WI38 (cell line): ENCODE measurements at regions not wholly inside any gene's neighbourhood (a gene's known extent, or its start where the extent isn't known, plus 50 kb on each side); places are given as distances from the start of the nearest gene placed in this dataset.
"Not testable (repeated sequence)": the region's sequence is repeated elsewhere in the genome, so short reads cannot be mapped to it uniquely, and the experiment has no call there.

Source experiments
- H3K4me3 ChIP-seq: 2 replicates; pipeline ENCODE4 v1.5.1; 2011; ENCODE audit warnings: low read depth, mild to moderate bottlenecking, control low read depth, low read length
- CTCF ChIP-seq: IDR thresholded peaks from 2 replicates; pipeline ENCODE4 v1.5.1; 2012; ENCODE audit warnings: low read depth, mild to moderate bottlenecking, control low read depth, low read length

- no peak for TF ChIP-seq CTCF
- H3K4me3 ChIP-seq = no peak overlapping the region
Observed at GRCh38 chr12:107511292-107511691, 174.3 kb upstream of the PWP1 start.

GRCh38 chr12:107512391-107512790, 173.2 kb upstream of the PWP1 start:
- TF ChIP-seq CTCF = no peak
- H3K4me3 ChIP-seq = no peak overlapping the region

GRCh38 chr12:107513184-107513583, 172.4 kb upstream of the PWP1 start:
- H3K4me3 ChIP-seq = no peak overlapping the region
- TF ChIP-seq CTCF = no peak

- no peak overlapping the region for H3K4me3 ChIP-seq
- no peak for TF ChIP-seq CTCF
Observed at GRCh38 chr12:107513636-107514400, 171.8 kb upstream of the PWP1 start.

- H3K4me3 ChIP-seq = no peak overlapping the region
- TF ChIP-seq CTCF = no peak
Observed at GRCh38 chr12:107514887-107515445, 170.6 kb upstream of the PWP1 start.

GRCh38 chr12:107515446-107515958, 170.1 kb upstream of the PWP1 start:
- TF ChIP-seq CTCF = no peak
- no peak overlapping the region for H3K4me3 ChIP-seq

- H3K4me3 ChIP-seq = not testable (repeated sequence)
Observed at GRCh38 chr12:107517816-107518215, 167.8 kb upstream of the PWP1 start.

- no peak for TF ChIP-seq CTCF
Observed at GRCh38 chr12:107518868-107519267, 166.7 kb upstream of the PWP1 start.

More at GRCh38 chr12:107518868-107519267, 166.7 kb upstream of the PWP1 start:
- no peak overlapping the region for H3K4me3 ChIP-seq
